T1000 (cell line): ENCODE measurements at regions not wholly inside any gene's neighbourhood (a gene's known extent, or its start where the extent isn't known, plus 50 kb on each side); places are given as distances from the start of the nearest gene placed in this dataset.
A peak's percentile ranks its signal among the peaks of the same experiment; 100 is the strongest.

ENCODE experiments used
- DNase-seq: peaks from one replicate; lab custom pipeline; 2025; ENCODE audit warnings: mixed read lengths; lab: John Stamatoyannopoulos, UW

DNA sequence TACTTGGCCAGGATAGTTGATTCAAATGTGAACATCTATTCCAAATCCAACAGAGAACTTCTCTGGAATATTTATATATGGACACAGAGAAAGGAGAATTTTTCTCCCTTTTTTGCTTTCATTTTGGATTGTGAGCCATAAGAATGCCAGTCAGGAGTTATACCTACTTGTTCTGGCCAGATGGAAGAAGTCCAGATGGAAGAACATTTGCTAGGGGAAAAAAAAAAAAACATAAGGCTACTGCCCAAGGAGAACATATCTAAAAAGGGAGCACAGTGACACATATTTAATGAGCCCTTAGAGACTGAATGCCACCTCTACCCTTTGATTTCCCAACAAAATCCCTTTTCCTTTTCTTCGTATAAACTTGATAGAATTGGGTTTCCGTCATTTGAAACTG lies 61.7 kb upstream of the PPP2R2B start:
- no peak for DNase-seq

DNA sequence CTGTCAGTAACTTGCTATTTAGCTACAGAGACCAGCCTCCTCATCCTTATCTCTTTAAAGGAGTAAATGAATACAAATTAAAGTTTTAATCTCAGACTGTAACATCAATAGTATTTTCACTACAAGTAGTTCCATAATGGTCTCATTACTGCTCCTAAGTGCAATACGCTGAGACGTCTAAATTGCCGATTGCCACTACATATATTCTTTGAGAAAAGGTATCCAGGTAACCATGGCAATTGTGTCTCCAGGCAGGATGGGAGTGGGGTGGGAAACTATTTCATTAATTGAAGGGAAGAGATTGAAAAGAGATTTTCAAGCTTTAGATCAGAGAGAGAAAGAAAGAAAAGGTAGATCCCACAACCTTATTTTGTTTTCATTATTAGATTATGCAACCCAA lies 65.5 kb upstream of the PPP2R2B start:
- DNase-seq, result no peak

DNA sequence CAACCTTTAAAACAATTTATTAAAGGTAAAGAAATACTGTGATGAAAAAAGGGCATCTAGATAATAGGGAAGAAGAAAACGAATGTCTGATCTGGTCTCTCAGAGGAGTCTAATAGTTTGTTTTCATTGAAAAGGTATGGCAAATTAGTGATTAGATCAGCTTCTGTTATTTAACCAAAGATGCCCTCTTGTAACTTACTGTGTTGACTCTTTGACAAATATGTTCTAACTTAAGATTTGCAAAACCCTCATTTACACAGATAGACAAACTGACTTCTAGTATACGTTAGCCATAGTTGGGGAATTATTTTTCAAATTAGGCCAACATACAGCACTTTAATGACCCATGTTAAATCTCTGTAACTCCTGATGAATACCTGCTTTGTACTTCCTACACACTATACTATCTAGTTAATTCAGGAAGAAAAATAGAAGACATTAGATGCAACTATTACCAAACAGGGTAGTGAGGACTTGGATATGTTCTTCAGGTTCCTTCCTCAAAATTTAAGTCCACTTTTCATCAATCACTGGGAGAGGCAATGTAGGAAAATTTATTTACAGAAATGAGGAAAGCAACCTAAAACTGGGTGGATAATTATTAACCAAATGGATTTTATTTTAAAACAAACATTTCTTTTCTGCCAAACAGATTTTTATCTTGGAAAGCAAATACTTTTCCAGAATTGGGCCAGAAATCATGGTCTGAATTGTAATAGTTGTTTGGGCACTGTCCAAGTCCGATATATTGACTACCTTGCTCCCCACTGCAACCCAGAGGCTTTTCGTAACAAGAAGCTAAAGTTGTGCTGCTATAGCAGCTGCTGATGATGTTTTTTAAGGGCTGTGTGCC lies 66.4 kb upstream of the PPP2R2B start:
- DNase-seq, result no peak

DNA sequence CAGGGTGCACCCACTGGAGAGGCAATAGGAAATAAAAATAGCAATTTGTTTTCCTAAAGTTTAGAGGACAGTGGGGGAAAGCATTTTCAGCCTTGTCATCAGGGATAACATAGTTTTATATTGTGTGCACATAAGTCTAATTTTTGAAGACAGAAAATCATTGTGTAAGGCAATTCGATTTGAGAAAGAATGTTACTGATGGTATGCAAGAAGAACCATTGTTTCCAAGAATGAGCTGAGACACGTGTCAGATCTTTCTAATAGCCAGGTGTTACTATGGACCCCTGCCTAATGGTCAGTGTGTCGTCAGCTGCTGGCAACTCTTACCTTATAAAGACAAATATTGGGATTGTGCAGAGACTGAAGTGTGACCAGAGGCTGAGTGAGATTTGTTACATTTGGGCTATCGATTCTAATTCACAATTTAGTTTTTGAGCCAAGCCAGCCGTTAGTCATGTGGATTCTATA lies 67.1 kb upstream of the PPP2R2B start:
- no peak for DNase-seq

DNA sequence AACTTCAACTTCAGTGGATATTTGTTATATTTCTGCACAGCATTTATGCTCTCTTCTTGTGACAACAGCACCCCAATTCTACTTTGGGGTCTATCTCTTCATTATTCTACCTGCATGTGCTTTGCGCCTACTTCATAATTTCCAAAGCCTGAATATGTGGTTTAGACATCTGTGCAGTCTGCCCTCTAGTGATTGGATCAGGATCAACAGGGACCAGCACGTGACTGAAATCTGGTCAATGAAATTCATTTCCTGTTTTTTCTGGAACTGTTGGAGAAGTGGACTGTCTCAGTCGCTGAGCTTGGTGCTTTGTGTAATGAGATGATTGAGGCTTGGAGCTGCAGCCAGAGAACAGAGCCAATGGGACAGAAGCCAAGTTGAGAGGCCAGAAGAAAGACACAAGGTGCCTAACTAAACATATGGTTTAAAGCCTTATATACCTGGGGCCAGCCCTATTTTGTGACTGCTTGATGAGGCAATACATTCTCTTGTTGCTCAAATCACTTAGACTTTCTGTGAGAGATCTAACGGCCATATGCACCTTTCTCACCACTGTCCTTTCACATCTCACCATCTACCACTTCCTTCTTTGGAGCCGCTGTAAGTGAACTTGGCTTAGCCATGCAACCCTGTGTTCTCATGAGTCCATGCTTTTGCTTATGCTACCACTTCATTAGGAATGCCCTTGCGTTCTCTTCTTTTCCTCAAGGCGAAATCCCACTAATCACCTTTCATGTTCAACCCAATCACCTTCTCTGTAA lies 68.8 kb upstream of the PPP2R2B start:
- DNase-seq, result peak; percentile 8

DNA sequence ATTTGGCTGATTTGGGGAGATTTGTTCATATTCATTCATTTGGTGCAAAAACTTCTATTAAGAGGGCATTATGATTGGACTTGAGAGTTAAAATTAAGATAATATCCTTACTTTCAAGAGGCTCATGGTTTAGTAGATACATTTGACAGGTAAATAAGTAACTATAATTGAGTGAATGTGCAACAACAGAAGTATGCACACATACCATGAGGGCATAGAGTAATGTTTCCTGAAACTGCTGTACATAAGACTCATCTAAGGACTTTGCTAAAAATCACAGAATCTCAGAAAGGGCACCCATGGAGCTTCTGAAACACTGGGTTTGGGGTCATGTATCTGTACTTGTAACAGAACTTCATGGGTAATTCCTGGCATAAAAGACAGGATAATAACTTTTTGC lies 70.1 kb upstream of the PPP2R2B start:
- DNase-seq, result no peak

DNA sequence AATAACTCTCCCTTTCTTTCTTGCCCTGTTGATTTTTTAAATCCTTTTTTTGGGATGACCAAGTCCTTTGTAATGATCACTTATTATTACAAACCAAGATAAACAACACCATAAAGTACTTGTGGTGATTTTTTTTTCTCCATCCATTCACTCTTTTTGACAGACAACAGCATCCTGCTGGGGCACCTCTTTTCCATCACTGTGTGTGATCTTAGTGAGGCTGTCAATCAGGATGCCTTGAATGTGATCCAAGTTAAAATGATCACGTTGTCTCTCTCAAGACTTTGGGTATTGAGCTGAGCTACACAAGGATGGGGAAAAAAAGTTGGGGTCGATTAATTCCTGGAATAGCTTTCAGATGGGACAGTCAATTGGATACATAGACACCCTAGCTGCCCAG lies 73.6 kb upstream of the PPP2R2B start:
- no peak for DNase-seq

DNA sequence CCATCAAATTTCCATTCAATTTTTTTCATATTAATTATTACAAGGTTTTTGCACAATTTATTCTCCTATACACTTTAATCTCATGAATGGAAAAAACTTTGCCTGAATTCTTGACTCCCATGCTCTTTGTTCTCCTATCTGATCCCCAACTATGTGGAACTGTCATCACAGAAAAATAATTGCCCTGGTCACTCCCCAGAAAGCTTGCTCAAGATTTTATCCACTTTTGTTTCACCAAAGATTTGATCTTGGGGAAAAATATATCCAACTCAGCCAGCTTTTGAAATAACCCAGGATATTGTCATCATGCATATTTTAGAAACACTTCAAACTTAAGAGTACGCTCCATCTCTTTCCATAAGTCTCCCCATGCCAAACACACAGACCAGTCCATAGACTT lies 77.7 kb upstream of the PPP2R2B start:
- DNase-seq, result no peak

DNA sequence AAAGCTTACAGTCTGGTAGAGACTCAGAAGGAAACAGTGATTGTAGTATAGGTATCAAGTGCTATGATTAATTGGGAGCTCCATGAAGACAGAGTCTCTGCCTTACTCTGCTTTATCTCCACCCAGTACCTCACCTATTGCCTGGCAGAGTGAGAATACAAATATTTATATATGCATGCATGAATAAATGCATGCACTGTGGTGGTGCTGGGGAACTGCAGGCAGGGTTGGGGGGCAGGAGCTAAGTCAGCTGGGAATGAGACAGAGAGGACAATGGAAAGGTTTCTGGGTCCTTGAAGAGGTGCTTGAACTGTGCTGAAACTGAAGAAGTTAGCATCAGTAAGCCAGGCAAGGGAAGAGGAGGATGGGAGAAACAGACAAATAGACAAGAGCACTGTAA lies 80.8 kb upstream of the PPP2R2B start:
- no peak for DNase-seq

DNA sequence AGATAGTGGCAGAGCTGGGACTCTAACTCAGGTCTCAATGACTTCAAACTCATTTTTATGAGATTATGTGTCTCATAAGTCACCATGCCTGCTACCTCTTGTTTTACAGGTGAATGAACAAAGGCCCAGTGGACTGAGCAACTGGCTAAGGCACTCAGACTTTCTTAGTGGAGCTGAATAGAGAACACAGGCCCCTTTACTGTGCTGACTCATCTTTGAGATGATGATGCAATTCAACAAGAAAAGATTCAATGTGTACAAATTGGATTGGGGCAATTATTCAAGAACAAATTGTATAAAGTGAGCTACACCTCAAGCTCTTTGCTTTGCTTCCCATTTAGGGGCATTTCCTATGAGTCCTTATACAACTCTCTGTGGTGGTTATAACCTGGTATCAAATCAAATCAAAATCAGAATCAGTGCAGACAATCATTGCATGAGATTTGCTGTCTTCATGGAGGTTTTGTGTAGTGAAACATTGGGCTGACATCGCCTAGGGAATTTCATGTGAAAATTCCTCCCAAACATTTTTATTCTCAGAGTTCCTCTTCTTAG lies 84.3 kb upstream of the PPP2R2B start:
- no peak for DNase-seq

DNA sequence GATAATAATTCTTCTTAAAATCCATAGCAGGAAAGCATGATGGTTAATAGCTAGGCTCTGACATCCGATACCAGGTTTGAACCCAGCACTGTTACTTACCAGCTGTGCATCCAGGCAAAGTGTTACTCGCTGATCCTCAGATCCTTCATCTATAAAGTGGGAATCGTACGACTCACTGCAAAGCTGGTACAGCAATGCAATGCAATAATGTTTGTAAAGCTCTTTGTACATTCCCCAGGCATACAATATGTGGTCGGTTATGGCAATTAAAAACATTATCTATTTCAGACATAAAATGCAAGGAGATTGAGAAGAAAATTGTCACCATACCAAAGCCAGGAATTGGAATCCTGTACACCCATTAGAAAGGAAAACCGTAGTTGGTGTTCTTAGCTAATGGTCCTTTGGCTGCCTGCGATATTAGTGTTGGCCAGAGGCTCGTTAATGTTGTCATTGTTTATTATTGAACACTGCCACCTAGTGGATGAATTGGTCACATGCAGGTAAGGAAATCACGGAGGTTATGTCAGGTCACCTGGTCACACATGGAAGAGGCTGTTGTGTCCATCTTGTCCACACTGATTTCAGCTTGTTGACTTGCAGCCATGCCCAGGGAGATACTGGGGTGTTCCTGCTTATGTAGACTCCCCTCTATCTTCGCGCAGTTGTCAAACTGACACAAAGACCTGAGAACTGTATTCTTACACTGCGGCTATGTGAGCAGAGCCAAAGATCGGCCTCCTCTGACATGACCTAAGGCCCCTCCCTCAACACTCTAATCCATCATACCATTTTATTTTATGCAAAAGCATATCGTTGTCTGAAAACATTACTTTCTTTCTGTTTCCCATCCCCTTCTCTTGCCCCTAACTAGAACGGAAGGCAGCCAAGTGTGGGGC lies 87.5 kb upstream of the PPP2R2B start:
- peak; percentile 49 for DNase-seq

DNA sequence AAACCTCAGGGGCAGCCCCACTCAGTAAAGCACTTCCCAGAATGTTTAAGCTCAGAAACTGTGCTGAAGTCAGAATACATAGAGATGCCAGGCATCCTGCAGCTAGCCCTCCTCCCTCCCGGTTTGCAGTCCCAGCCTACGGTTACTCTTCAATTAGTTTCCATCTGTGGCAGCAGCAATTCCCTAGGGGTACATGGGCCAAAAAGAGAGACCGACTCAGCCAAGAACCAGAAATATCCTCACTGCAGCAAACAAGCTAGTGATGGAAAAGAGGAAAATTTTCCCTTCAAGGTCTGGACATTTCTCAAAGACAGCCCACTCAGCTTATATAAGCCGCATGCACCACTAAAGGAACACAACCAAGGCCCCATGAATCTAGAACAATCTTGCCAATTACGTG lies 89.1 kb upstream of the PPP2R2B start:
- DNase-seq, result no peak

DNA sequence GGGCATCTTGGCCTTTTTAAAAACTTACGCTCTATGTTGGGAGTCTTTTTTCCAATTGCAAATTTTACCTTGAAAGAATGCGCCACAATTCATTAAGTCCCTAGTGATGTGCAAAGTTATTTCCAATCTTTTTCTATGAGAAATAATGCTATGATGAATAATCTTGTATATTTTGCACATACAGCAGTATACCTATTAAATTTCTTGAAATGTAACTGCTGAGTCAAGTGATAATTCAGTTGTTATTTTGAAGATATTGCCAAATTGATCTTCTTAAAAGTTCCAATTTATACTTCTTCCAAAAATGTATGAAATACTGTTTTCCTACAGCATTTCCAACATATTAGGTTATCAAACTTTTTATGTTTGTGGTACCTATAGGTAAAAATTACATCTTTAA lies 92.8 kb upstream of the PPP2R2B start:
- DNase-seq, result no peak

DNA sequence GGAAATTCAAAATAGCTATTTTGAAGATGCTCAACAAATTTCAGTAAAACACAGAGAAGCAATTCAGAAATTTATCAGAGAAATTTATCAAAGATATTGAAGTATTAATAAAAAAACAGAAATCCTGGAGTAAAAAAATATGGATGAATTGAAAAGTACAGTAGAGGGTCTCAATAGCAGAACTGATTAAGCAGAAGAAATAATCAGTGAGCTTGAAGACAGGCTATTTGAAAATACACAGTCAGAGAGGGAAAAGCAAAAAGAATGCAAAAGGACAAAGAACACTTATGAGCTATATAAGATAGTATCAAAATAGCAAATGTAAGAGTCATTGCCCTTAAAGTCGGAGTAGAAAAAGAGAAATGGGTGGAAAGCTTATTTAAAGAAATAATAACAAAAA lies 107.9 kb upstream of the PPP2R2B start:
- no peak for DNase-seq

DNA sequence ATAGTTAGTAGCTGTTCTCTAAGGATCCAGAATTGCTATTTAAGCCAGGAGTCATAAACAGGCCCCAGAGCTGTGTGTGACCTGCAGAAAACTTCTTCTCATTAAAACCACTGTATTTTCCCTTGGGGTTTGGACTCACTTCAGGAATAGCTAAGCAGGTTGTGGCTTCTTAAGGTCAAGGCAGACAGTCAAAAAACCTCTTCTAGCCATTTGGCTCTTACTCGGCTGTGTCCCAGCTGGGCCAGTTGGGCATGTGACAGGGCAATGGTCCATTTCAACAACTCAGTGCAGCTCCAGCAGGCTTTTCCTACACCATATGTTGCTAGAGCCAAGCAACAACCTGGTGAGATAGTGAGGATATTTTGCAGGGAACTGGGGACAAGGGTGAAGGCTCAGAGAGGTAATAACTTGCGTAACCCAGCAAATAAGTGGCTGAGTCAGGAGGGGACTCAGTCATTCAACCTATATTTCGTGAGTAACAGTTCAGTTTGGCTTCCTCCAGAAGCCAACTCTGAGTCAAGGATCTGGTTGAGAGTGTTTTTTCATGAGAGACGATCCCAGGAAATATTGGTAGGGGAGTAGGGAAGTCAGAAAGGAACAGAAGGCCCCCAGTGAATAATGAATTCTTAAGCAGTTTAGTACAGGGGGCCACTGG lies 115.4 kb upstream of the PPP2R2B start:
- DNase-seq, result peak; percentile 47

DNA sequence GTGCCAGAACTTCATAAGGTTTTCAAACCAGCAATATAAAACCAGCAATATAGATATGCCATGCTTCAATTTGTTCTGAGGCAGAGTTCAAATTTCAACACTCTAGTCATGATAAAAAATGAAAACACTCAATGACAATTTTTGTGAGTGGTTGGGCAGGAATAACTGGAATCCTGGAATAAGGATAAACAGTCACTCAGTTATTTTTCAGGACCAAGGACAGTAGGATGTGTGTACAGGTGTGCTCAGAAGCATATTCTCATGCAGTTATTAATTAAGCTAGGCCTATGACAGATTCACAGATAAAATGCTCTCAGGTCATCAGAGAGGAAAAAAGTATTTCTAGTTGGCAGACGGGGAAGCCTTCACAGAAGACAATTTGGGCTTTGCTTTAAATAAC lies 117.3 kb upstream of the PPP2R2B start:
- no peak for DNase-seq

DNA sequence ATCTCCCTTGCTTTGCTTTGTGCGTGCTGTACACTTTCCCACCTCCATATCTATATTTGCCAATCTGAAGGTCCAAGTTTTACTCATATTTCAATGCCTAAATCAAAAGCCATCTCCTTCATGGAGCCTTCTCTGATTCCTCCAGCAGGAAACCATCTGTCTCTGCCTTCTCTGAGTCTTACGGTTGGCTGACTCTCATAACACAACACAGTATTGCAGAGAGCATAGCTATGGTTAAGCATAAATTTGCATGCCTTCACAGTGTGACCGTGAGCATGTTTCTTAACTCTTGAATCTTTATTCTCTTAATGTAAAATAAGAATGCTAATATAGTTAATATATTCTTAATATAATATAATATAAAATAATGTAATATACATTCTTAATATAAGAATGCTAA lies 136.8 kb upstream of the PPP2R2B start:
- no peak for DNase-seq

DNA sequence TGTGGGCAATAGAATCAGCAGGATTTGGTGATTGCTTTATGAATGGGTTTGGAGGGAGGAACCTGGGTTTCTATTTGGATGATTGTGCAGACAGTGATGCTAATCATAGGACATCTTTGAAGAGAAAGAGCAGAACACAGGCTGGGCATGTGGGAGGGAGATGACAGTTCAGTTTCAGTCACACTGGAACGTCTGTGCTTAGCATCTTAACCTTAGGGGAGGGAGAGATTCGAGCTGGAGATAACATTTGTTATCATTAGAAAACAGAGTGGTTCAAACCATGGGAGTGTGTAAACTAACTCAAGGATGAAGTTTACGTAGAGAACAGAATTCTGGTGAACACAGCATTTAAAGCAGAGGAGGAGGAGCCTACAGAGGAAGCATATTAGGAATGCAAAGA lies 138.6 kb upstream of the PPP2R2B start:
- DNase-seq, result no peak

DNA sequence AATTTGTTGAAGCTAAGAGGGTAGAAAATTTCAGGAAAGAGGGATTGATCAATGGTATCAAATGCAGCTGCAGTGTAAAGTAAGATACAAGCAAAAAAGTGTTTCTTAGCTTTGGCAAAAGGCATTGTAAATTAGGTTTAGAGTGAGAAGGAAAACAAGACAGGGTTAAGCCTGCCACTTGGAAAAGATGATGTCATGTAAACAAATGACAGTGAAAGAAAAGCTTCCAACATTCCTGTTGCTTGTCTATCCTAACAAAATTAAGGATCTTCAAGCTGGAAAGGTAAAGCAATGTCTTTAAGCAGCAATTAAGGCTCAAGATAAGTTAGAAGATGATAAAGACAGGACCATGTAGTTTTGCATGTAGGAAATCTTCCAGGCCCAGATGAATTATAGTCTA lies 139.1 kb upstream of the PPP2R2B start:
- no peak for DNase-seq

DNA sequence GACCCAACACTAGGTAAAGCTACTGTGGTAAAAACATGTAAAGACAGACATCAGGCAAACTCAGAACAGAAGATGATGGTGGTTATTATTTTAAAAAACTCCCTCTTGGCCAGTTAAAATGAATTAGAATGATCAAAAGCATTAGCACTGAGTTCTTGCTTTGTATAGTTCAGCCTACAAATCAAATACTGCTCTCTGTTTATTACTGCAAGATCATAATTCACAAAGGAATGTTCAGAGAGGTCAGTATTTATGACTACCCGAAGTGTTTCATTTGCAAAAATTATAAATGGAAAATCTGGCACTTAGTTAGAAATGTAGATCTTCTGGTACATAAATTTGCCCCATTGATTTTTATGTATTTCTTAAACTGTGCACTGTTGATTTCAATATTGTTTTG lies 140.3 kb upstream of the PPP2R2B start:
- DNase-seq, result no peak

DNA sequence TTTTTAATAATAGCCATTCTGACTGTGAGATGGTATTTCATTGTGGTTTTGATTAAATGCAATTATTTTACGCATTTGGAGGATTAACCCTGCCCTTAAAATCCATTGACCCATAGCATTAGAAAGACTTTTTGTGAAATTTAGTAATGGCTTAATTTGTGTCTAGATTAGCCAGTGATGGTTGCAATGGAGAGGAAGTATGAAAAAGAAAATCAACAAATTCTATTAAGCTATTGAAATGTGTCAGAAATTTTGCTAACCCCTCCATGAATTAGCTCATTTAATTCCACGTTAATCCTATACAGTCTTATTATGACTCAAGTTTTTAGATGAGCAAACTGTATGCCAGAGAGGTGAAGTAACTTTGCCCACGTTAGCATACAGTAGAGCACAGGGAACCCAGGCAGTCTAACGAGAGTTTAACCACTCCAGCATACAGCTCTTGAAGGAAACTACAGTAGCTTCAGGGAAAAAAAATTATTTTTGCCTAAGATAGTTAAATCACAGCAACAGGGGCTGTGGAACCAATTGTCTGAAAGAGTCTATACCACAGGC lies 158.2 kb upstream of the PPP2R2B start:
- no peak for DNase-seq
